PC-9 (cell line): ENCODE measurements at regions not wholly inside any gene's neighbourhood (a gene's known extent, or its start where the extent isn't known, plus 50 kb on each side); places are given as distances from the start of the nearest gene placed in this dataset.

Experiments used
- BruUV-seq: library from RNA; stranded (reverse); fragments of 400-500 nt; replicated peaks from 2 replicates; lab custom pipeline; 2021; lab: Mats Ljungman, UMichigan
- CTCF ChIA-PET: fragments of 300-600 bp; sonication (Branson Sonifier 250); formaldehyde crosslinking; loops from one replicate; lab custom pipeline; 2022; ENCODE audit warnings: antibody characterized with exemption; lab: Charles Lee
- POLR2A ChIA-PET: fragments of 300-600 bp; sonication (Branson Sonifier 250); formaldehyde crosslinking; loops from one replicate; lab custom pipeline; 2022; ENCODE audit warnings: antibody characterized with exemption; ENCODE audit not compliant: unreplicated experiment; lab: Charles Lee
- DNase-seq, 2 experiments: peaks; one replicate each; pipeline versions ENCODE4 v3.0.0 to v3.0.0-alpha.2; 2015 to 2022; ENCODE audit warnings: mixed read lengths in 1 of 2
- H2AFZ ChIP-seq: fragments of 200-600 bp; sonication (generic); 2 replicates; pipeline ENCODE4 v1.8.1; 2017; ENCODE audit warnings: antibody characterized with exemption
- H3F3A ChIP-seq: fragments of 200-600 bp; sonication (generic); 2 replicates; pipeline ENCODE4 v1.8.1; 2017; ENCODE audit warnings: antibody characterized with exemption, mild to moderate bottlenecking, low read depth; ENCODE audit not compliant: insufficient read depth
- H3K27ac ChIP-seq: fragments of 200-600 bp; sonication (generic); 2 replicates; pipeline ENCODE4 v1.6.1; 2016; ENCODE audit warnings: mixed run types
- H3K27me3 ChIP-seq: fragments of 200-600 bp; sonication (generic); 2 replicates; pipeline ENCODE4 v1.6.1; 2016; ENCODE audit warnings: low read depth, mixed run types; ENCODE audit not compliant: insufficient read depth
- H3K36me3 ChIP-seq: fragments of 200-600 bp; sonication (generic); 2 replicates; pipeline ENCODE4 v1.6.1; 2016; ENCODE audit warnings: low read depth, mixed run types
- H3K4me1 ChIP-seq: fragments of 200-600 bp; sonication (generic); replicated peaks from 2 replicates; pipeline ENCODE4 v1.6.1; 2016; ENCODE audit warnings: mixed run types; ENCODE audit not compliant: insufficient read depth
- H3K4me2 ChIP-seq: fragments of 200-600 bp; sonication (generic); 2 replicates; pipeline ENCODE4 v1.6.1; 2017; ENCODE audit warnings: mixed run types
- H3K4me3 ChIP-seq: fragments of 200-600 bp; sonication (generic); 2 replicates; pipeline ENCODE4 v1.6.1; 2016; ENCODE audit warnings: mixed run types
- H3K79me2 ChIP-seq: fragments of 200-600 bp; sonication (generic); 2 replicates; pipeline ENCODE4 v1.6.1; 2017; ENCODE audit warnings: low read depth, mixed run types
- H3K9me2 ChIP-seq: fragments of 200-600 bp; sonication (generic); 2 replicates; pipeline ENCODE4 v1.8.1; 2017; ENCODE audit warnings: mild to moderate bottlenecking; ENCODE audit not compliant: insufficient read depth
- H3K9me3 ChIP-seq: fragments of 200-600 bp; sonication (generic); 2 replicates; pipeline ENCODE4 v1.8.1; 2016; ENCODE audit warnings: low read depth; ENCODE audit not compliant: insufficient read depth
- H4K20me1 ChIP-seq: fragments of 200-600 bp; sonication (generic); 2 replicates; pipeline ENCODE4 v1.8.1; 2017; ENCODE audit not compliant: insufficient read depth
- CTCF ChIP-seq: fragments of 200-600 bp; sonication (generic); conservative IDR thresholded peaks from 2 replicates; pipeline ENCODE4 v1.6.1; 2017; ENCODE audit warnings: mixed run types, antibody characterized with exemption, mild to moderate bottlenecking, moderate library complexity
- EZH2 ChIP-seq: fragments of 200-600 bp; sonication (generic); IDR thresholded peaks from 2 replicates; pipeline ENCODE4 v1.8.0; 2017; ENCODE audit warnings: antibody characterized with exemption, low read depth
- intact Hi-C: fragments of 100-400 bp; cut with micrococcal nuclease; formaldehyde crosslinking; loops from one replicate; pipeline ENCODE4 v1.10.0; 2022; ENCODE audit not compliant: unreplicated experiment

GRCh38 chr7:81111781-81112540, 193.1 kb upstream of the SEMA3C start:
- no peak for DNase-seq
- no peak overlapping the region for H2AFZ ChIP-seq
- intact Hi-C loops, result no loop called here
- POLR2A ChIA-PET, result no interaction called here
- H3K4me1 ChIP-seq, result no peaks in the 10 kb centered on the region
- no peak overlapping the region for H3K4me3 ChIP-seq
- H3K27me3 ChIP-seq, result no peaks in the 10 kb centered on the region
- H3K9me3 ChIP-seq, result no peaks in the 10 kb centered on the region
- H3K27ac ChIP-seq, result no peak overlapping the region
- no peaks in the 10 kb centered on the region for H3K36me3 ChIP-seq
- CTCF ChIA-PET, result no interaction called here
- TF ChIP-seq EZH2, result no peak
- no peak for TF ChIP-seq CTCF
- no peaks in the 10 kb centered on the region for H3K79me2 ChIP-seq
- BruUV-seq, result no TSS peak
- 0 out of 2 replicates have a peak, but pooled peaks cover 2% of the 10 kb centered on the region for H3K9me2 ChIP-seq
- H4K20me1 ChIP-seq, result no peaks in the 10 kb centered on the region
- no peak overlapping the region for H3K4me2 ChIP-seq
- no peaks in the 10 kb centered on the region for H3F3A ChIP-seq

DNA sequence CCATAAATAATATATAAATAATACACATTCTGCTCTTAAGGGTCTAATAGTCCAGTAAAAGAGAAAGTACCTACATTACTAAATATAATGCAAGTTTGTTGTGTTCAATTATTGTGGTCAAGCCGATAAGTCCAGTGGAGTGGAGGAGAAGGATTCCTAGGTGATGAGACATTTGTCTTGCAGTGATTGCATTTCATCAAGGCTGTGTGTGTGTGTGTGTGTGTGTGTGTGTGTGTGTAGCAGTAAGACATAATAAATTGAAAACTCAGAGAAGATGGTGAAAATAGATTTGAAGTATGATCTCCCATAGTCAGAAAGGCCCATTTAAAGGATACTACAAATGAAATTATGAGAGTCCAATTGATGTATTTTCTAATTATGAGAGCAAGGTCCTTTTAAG, 192.5 kb upstream of the SEMA3C start:
- no peak overlapping the region for H3K4me3 ChIP-seq
- no peak overlapping the region for H3K4me2 ChIP-seq
- BruUV-seq, result no TSS peak
- H2AFZ ChIP-seq, result no peak overlapping the region
- no peaks in the 10 kb centered on the region for H3K9me3 ChIP-seq
- no peaks in the 10 kb centered on the region for H4K20me1 ChIP-seq
- no peaks in the 10 kb centered on the region for H3K79me2 ChIP-seq
- ChIA-PET POLR2A (no interaction called here), CTCF (no interaction called here)
- no peaks in the 10 kb centered on the region for H3K4me1 ChIP-seq
- no peaks in the 10 kb centered on the region for H3K9me2 ChIP-seq
- H3F3A ChIP-seq, result no peaks in the 10 kb centered on the region
- H3K36me3 ChIP-seq, result no peaks in the 10 kb centered on the region
- no peak overlapping the region for H3K27ac ChIP-seq
- intact Hi-C loops, result no loop called here
- H3K27me3 ChIP-seq, result no peaks in the 10 kb centered on the region
- no peak for TF ChIP-seq EZH2
- TF ChIP-seq CTCF, result no peak
- peak; percentile 17 to 47 for DNase-seq

DNA sequence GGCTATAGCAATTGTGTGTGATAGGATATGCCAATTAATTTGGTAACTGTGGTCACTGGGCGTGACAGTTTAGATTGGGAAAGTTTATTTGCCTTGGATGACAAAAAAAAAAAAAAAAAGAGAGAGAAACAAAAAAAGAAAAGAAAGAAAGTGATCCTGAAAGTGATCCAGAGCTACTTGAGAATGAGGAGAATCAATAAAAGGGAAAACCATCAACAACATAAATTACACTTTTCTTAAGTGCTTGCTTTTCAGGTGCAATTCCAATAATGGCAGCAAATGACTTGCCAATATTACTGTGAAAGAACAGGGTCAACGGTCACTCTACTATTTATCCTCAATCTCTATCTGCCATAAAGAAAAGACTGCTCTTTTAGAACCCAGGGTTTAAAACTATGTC, 191.8 kb upstream of the SEMA3C start:
- Histone ChIP-seq H3K9me3 (no peaks in the 10 kb centered on the region), H3K27ac (no peak overlapping the region), H3K4me1 (no peaks in the 10 kb centered on the region), H3K36me3 (no peaks in the 10 kb centered on the region), H3K4me2 (no peak overlapping the region), H3K9me2 (no peaks in the 10 kb centered on the region), H3F3A (no peaks in the 10 kb centered on the region), H3K27me3 (no peaks in the 10 kb centered on the region), H3K4me3 (no peak overlapping the region), H4K20me1 (no peaks in the 10 kb centered on the region), H2AFZ (no peak overlapping the region), H3K79me2 (no peaks in the 10 kb centered on the region)
- intact Hi-C loops, result no loop called here
- TF ChIP-seq EZH2 (no peak), CTCF (no peak)
- no peak for DNase-seq
- POLR2A ChIA-PET, result no interaction called here
- BruUV-seq, result no TSS peak
- CTCF ChIA-PET, result no interaction called here
